Neural cell (in vitro differentiated cells): ENCODE measurements at regions not wholly inside any gene's neighbourhood (a gene's known extent, or its start where the extent isn't known, plus 50 kb on each side); places are given as distances from the start of the nearest gene placed in this dataset.

Experiments used
- H2AFZ ChIP-seq: fragments of 200-600, 300-800 bp; sonication (generic), shearing (Covaris generic); 2 replicates; pipeline ENCODE4 v1.6.0; 2014; ENCODE audit warnings: low read depth, mild to moderate bottlenecking, antibody characterized with exemption, low read length, moderate library complexity
- H3F3A ChIP-seq: fragments of 200-600 bp; shearing (Covaris generic); 2 replicates; pipeline ENCODE4 v1.6.1; 2016; ENCODE audit warnings: mild to moderate bottlenecking, moderate library complexity, mixed read lengths, antibody characterized with exemption, low read length; ENCODE audit not compliant: insufficient read depth, poor library complexity, severe bottlenecking
- H3K27ac ChIP-seq: fragments of 200-600, 300-800 bp; sonication (generic), shearing (Covaris generic); 2 replicates; pipeline ENCODE4 v1.5.1; 2014; ENCODE audit warnings: mild to moderate bottlenecking, low read length, moderate library complexity
- H3K27me3 ChIP-seq: fragments of 300-800, 200-600 bp; sonication (generic), shearing (Covaris generic); 2 replicates; pipeline ENCODE4 v1.6.0; 2014; ENCODE audit warnings: mild to moderate bottlenecking, low read depth, low read length, moderate library complexity; ENCODE audit not compliant: insufficient read depth
- H3K36me3 ChIP-seq: fragments of 300-800, 200-600 bp; sonication (generic), shearing (Covaris generic); 2 replicates; pipeline ENCODE4 v1.5.1; 2014; ENCODE audit warnings: mild to moderate bottlenecking, antibody characterized with exemption, low read length, moderate library complexity; ENCODE audit not compliant: insufficient read depth
- H3K4me2 ChIP-seq: fragments of 300-800, 200-600 bp; sonication (generic), shearing (Covaris generic); 2 replicates; pipeline ENCODE4 v1.6.0; 2014; ENCODE audit warnings: mild to moderate bottlenecking, low read length
- H3K4me3 ChIP-seq: fragments of 300-800, 200-600 bp; sonication (generic), shearing (Covaris generic); 2 replicates; pipeline ENCODE4 v1.5.1; 2014; ENCODE audit warnings: mild to moderate bottlenecking, low read length, moderate library complexity
- H3K79me2 ChIP-seq: fragments of 200-600 bp; shearing (Covaris generic); replicated peaks from 2 replicates; pipeline ENCODE4 v1.6.0; 2014; ENCODE audit warnings: mild to moderate bottlenecking, low read length, moderate library complexity; ENCODE audit not compliant: insufficient read depth
- H3K9ac ChIP-seq: fragments of 300-800, 200-600 bp; sonication (generic), shearing (Covaris generic); 2 replicates; pipeline ENCODE4 v1.6.1; 2016; ENCODE audit warnings: mild to moderate bottlenecking, low read length, mixed read lengths
- H3K9me2 ChIP-seq: fragments of 200-600 bp; shearing (Covaris generic); 2 replicates; pipeline ENCODE4 v1.6.1; 2016; ENCODE audit warnings: mild to moderate bottlenecking, low read length, mixed read lengths; ENCODE audit not compliant: insufficient read depth
- H3K9me3 ChIP-seq: fragments of 200-600, 300-800 bp; sonication (generic), shearing (Covaris generic); 2 replicates; pipeline ENCODE4 v1.6.1; 2016; ENCODE audit warnings: mild to moderate bottlenecking, mixed run types, low read length, moderate library complexity, mixed read lengths
- H4K20me1 ChIP-seq: fragments of 200-600 bp; shearing (Covaris generic); 2 replicates; pipeline ENCODE4 v1.6.1; 2016; ENCODE audit warnings: mild to moderate bottlenecking, mixed run types; ENCODE audit not compliant: insufficient read depth
- EP300 ChIP-seq: fragments of 450-650 bp; conservative IDR thresholded peaks from 2 replicates; pipeline ENCODE4 v1.6.1; 2014; ENCODE audit warnings: antibody characterized with exemption, mild to moderate bottlenecking, moderate library complexity; ENCODE audit not compliant: poor library complexity, severe bottlenecking
- TF ChIP-seq, protein P1 (sequence below): fragments of 450-650 bp; IDR thresholded peaks from 2 replicates; pipeline ENCODE4 v1.5.1; 2014; ENCODE audit warnings: antibody characterized with exemption, mild to moderate bottlenecking, moderate library complexity; ENCODE audit not compliant: poor library complexity, severe bottlenecking

DNA sequence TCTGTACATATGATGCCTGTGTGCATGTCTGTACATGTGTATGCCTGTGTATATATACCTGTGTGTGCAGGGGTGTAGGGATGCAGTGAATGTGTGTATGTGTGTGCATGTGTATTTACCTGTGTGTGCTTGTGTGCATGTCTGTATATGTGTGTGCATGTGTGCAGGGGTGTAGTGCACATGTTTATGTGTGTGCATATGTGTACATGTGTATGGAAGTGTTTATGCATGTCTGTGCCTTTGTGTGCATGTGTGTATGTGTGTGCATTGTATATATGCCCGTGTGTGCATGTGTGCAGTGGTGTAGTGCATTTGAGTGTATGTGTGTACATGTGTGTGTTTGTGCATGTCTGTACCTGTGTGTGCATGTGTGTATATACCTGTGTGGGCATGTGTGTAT lies 51.0 kb upstream of the TMEM18 start:
- Histone ChIP-seq H3K9me3 (no peaks in the 10 kb centered on the region), H3K9ac (no peak overlapping the region), H3K79me2 (no peaks in the 10 kb centered on the region), H4K20me1 (no peaks in the 10 kb centered on the region), H3K27me3 (no peaks in the 10 kb centered on the region), H3F3A (no peaks in the 10 kb centered on the region), H3K4me3 (no peak overlapping the region), H3K9me2 (no peaks in the 10 kb centered on the region), H3K4me2 (no peak overlapping the region), H3K36me3 (no peaks in the 10 kb centered on the region), H2AFZ (no peak overlapping the region), H3K27ac (no peak overlapping the region)
- TF ChIP-seq EP300, result no peak

GRCh38 chr2:727071-727470 lies 49.9 kb upstream of the TMEM18 start:
- Histone ChIP-seq H3F3A (no peaks in the 10 kb centered on the region), H4K20me1 (no peaks in the 10 kb centered on the region), H3K27me3 (no peaks in the 10 kb centered on the region), H3K27ac (no peak overlapping the region), H3K9ac (no peak overlapping the region), H2AFZ (no peak overlapping the region), H3K9me2 (no peaks in the 10 kb centered on the region), H3K4me3 (no peak overlapping the region), H3K79me2 (no peaks in the 10 kb centered on the region), H3K36me3 (no peaks in the 10 kb centered on the region), H3K4me2 (no peak overlapping the region), H3K9me3 (no peaks in the 10 kb centered on the region)
- TF ChIP-seq, protein P1, sequence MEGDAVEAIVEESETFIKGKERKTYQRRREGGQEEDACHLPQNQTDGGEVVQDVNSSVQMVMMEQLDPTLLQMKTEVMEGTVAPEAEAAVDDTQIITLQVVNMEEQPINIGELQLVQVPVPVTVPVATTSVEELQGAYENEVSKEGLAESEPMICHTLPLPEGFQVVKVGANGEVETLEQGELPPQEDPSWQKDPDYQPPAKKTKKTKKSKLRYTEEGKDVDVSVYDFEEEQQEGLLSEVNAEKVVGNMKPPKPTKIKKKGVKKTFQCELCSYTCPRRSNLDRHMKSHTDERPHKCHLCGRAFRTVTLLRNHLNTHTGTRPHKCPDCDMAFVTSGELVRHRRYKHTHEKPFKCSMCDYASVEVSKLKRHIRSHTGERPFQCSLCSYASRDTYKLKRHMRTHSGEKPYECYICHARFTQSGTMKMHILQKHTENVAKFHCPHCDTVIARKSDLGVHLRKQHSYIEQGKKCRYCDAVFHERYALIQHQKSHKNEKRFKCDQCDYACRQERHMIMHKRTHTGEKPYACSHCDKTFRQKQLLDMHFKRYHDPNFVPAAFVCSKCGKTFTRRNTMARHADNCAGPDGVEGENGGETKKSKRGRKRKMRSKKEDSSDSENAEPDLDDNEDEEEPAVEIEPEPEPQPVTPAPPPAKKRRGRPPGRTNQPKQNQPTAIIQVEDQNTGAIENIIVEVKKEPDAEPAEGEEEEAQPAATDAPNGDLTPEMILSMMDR, result no peak
